ENCODE measurements at regions not wholly inside any gene's neighbourhood (a gene's known extent, or its start where the extent isn't known, plus 50 kb on each side); places are given as distances from the start of the nearest gene placed in this dataset.

- TF ChIP-seq CTCF (IDR thresholded peaks at IDR 0.05; ENCODE audit: low read length) (no peak), EZH2 (IDR thresholded peaks at IDR 0.05; ENCODE audit: borderline replicate concordance, low read length) (no peak)
- H3K9me3 ChIP-seq (ENCODE audit: low read length) = no peaks in the 10 kb centered on the region
- H3K4me2 ChIP-seq (ENCODE audit: low read length) = no peak overlapping the region
- no peaks in the 10 kb centered on the region for H3K27me3 ChIP-seq (ENCODE audit: insufficient read depth, low read length)
- no peak overlapping the region for H3K4me3 ChIP-seq (ENCODE audit: low read depth, low read length, poor library complexity, severe bottlenecking)
- no peaks in the 10 kb centered on the region for H3F3A ChIP-seq (ENCODE audit: insufficient read depth, low read length)
- no peaks in the 10 kb centered on the region for H3K79me2 ChIP-seq (ENCODE audit: insufficient read depth, low read length)
- no peaks in the 10 kb centered on the region for H3K4me1 ChIP-seq (ENCODE audit: insufficient read depth, low read length, severe bottlenecking)
- H3K27ac ChIP-seq (ENCODE audit: low read depth, low read length, poor library complexity, severe bottlenecking) = no peak overlapping the region
- H2AFZ ChIP-seq (ENCODE audit: low read length) = no peak overlapping the region
- no peaks in the 10 kb centered on the region for H3K36me3 ChIP-seq (ENCODE audit: insufficient read depth, low read length)
- H3K9ac ChIP-seq (ENCODE audit: low read length) = no peak overlapping the region
- no peaks in the 10 kb centered on the region for H4K20me1 ChIP-seq (ENCODE audit: insufficient read depth, low read length)
- no peaks in the 10 kb centered on the region for H3K9me2 ChIP-seq (ENCODE audit: low read depth, low read length)
These were observed 182.9 kb downstream of the KCNA5 start for GRCh38 chr12:5226581-5226980.

GRCh38 chr12:5227708-5228373 lies 184.2 kb downstream of the KCNA5 start:
- Histone ChIP-seq H3K4me3 (ENCODE audit: low read depth, low read length, poor library complexity, severe bottlenecking) (no peak overlapping the region), H3K9ac (ENCODE audit: low read length) (no peak overlapping the region), H3K9me2 (ENCODE audit: low read depth, low read length) (no peaks in the 10 kb centered on the region), H3F3A (ENCODE audit: insufficient read depth, low read length) (no peaks in the 10 kb centered on the region), H3K27me3 (ENCODE audit: insufficient read depth, low read length) (no peaks in the 10 kb centered on the region), H3K27ac (ENCODE audit: low read depth, low read length, poor library complexity, severe bottlenecking) (no peak overlapping the region), H3K79me2 (ENCODE audit: insufficient read depth, low read length) (no peaks in the 10 kb centered on the region), H3K36me3 (ENCODE audit: insufficient read depth, low read length) (no peaks in the 10 kb centered on the region), H4K20me1 (ENCODE audit: insufficient read depth, low read length) (no peaks in the 10 kb centered on the region), H3K9me3 (ENCODE audit: low read length) (no peaks in the 10 kb centered on the region), H2AFZ (ENCODE audit: low read length) (no peak overlapping the region), H3K4me2 (ENCODE audit: low read length) (no peak overlapping the region), H3K4me1 (ENCODE audit: insufficient read depth, low read length, severe bottlenecking) (no peaks in the 10 kb centered on the region)
- TF ChIP-seq CTCF (IDR thresholded peaks at IDR 0.05; ENCODE audit: low read length) = no peak
- no peak for TF ChIP-seq EZH2 (IDR thresholded peaks at IDR 0.05; ENCODE audit: borderline replicate concordance, low read length)

- Histone ChIP-seq H3K9ac (ENCODE audit: low read length) (no peak overlapping the region), H3K36me3 (ENCODE audit: insufficient read depth, low read length) (no peaks in the 10 kb centered on the region), H3K9me3 (ENCODE audit: low read length) (no peaks in the 10 kb centered on the region), H3K9me2 (ENCODE audit: low read depth, low read length) (no peaks in the 10 kb centered on the region), H3K4me3 (ENCODE audit: low read depth, low read length, poor library complexity, severe bottlenecking) (no peak overlapping the region), H3K79me2 (ENCODE audit: insufficient read depth, low read length) (no peaks in the 10 kb centered on the region), H4K20me1 (ENCODE audit: insufficient read depth, low read length) (no peaks in the 10 kb centered on the region), H2AFZ (ENCODE audit: low read length) (no peak overlapping the region), H3K4me2 (ENCODE audit: low read length) (no peak overlapping the region), H3K4me1 (ENCODE audit: insufficient read depth, low read length, severe bottlenecking) (no peaks in the 10 kb centered on the region), H3F3A (ENCODE audit: insufficient read depth, low read length) (no peaks in the 10 kb centered on the region), H3K27me3 (ENCODE audit: insufficient read depth, low read length) (no peaks in the 10 kb centered on the region), H3K27ac (ENCODE audit: low read depth, low read length, poor library complexity, severe bottlenecking) (no peak overlapping the region)
- TF ChIP-seq CTCF (IDR thresholded peaks at IDR 0.05; ENCODE audit: low read length) (no peak), EZH2 (IDR thresholded peaks at IDR 0.05; ENCODE audit: borderline replicate concordance, low read length) (no peak)
These were observed 186.5 kb downstream of the KCNA5 start for GRCh38 chr12:5230156-5230555.
